Choroid plexus epithelial cell (primary cell): ENCODE measurements at regions not wholly inside any gene's neighbourhood (a gene's known extent, or its start where the extent isn't known, plus 50 kb on each side); places are given as distances from the start of the nearest gene placed in this dataset.

Experiments
- DNase-seq: peaks from one replicate; pipeline ENCODE4 v3.0.0-alpha.2; 2010; ENCODE audit warnings: low read depth
- H3K4me3 ChIP-seq: 2 replicates; pipeline ENCODE4 v1.5.1; 2011; ENCODE audit warnings: low read depth, mild to moderate bottlenecking, control low read depth, low read length, moderate library complexity
- CTCF ChIP-seq: conservative IDR thresholded peaks from 2 replicates; pipeline ENCODE4 v1.5.1; 2011; ENCODE audit warnings: low read depth, mild to moderate bottlenecking, control low read depth, inconsistent platforms, low read length, moderate library complexity

GRCh38 chr2:16960579-16960978, 294.9 kb upstream of the CYRIA start:
- no peak for DNase-seq
- H3K4me3 ChIP-seq, result no peak overlapping the region
- no peak for TF ChIP-seq CTCF

- no peak for TF ChIP-seq CTCF
Measured at GRCh38 chr2:16958266-16958665, 292.6 kb upstream of the CYRIA start.

DNA sequence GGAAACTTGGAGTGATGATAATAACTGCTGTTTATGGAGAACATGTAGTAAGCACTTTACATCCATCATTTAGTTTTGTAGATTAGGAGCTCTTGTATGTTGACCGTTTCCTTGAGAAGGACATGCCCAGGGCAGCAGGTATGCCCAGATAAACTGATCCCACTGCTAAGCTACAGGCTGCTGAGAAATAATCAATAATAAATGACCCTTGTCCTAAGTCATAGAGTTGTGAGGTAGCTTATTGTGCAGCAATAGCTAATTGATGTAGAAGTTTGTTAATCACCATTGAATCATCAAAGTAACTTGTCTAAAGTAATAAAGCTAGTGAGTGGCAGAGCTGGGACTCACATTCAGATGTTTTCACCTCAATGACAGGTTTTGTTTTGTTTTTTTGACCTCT, 287.2 kb upstream of the CYRIA start:
- no peak overlapping the region for H3K4me3 ChIP-seq
- no peak for TF ChIP-seq CTCF
- DNase-seq, result no peak

More at GRCh38 chr2:16958266-16958665, 292.6 kb upstream of the CYRIA start:
- no peak overlapping the region for H3K4me3 ChIP-seq
- DNase-seq, result no peak

- no peak overlapping the region for H3K4me3 ChIP-seq
- DNase-seq, result no peak
- TF ChIP-seq CTCF, result no peak
Measured at GRCh38 chr2:16952368-16952767, 286.7 kb upstream of the CYRIA start.

DNA sequence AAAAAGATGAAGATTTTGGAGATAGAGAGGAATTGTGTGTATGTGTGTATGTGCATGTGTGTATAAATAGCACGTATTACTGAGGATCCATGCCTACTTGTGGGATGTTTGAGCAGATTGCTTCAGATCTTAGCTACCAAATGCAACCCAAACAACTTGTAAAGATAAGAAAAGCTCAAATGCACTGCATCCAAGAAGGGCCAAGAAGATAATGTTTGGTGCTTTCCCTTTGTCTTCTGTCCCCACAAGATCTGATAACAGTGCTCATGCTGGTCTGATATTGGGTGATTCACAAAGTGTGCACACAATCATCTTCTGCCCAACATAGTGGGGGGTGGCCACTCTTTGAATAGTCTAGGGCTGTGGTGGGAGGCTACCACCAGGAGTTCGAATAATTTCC, 284.8 kb upstream of the CYRIA start:
- no peak for DNase-seq
- no peak overlapping the region for H3K4me3 ChIP-seq
- no peak for TF ChIP-seq CTCF

GRCh38 chr2:16948710-16949109, 283.1 kb upstream of the CYRIA start:
- DNase-seq, result no peak
- no peak for TF ChIP-seq CTCF
- no peak overlapping the region for H3K4me3 ChIP-seq

DNA sequence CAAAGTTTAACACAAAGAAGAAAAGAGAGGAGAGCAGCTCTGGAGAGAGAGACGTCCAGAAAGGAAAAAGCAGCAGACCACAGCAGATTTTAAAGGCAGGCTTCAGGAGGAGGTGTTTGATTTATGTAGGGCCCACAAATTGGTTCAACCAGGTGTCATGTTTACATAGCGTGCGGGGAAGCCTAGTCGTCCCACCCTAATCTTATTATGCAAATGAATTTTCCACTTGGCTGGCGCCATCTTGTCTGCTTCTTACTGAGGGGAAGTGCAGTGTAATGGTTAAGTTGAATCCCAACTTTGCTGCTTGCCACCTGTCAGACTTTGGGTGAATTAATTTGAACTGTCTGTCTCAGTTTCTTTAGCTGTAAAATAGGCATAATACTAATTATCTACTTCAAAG, 282.4 kb upstream of the CYRIA start:
- no peak overlapping the region for H3K4me3 ChIP-seq
- TF ChIP-seq CTCF, result no peak

More for the DNA sequence above, 282.4 kb upstream of the CYRIA start:
- no peak for DNase-seq
